Ovary (tissue), 3 donors: ENCODE measurements at regions not wholly inside any gene's neighbourhood (a gene's known extent, or its start where the extent isn't known, plus 50 kb on each side); places are given as distances from the start of the nearest gene placed in this dataset.

Experiments
- CTCF ChIP-seq, 3 donors: fragments of 450-650 bp in 2 of 3; fragments of 200-600 bp in 1 of 3; IDR thresholded peaks; one replicate each; pipeline versions ENCODE4 v1.5.1 to v1.8.0; 2016 to 2022; ENCODE audit warnings: antibody characterized with exemption in 3 of 3, mild to moderate bottlenecking in 1 of 3
- EP300 ChIP-seq: sonication (generic); formaldehyde crosslinking; IDR thresholded peaks from one replicate; pipeline ENCODE4 v1.6.1; 2017; ENCODE audit warnings: antibody characterized with exemption
- POLR2A ChIP-seq: fragments of 450-650 bp; IDR thresholded peaks from one replicate; pipeline ENCODE4 v1.6.1; 2017; ENCODE audit warnings: antibody characterized with exemption, mild to moderate bottlenecking, moderate library complexity
- donor health status: DM: no; HTN: no; CAD: no.

DNA sequence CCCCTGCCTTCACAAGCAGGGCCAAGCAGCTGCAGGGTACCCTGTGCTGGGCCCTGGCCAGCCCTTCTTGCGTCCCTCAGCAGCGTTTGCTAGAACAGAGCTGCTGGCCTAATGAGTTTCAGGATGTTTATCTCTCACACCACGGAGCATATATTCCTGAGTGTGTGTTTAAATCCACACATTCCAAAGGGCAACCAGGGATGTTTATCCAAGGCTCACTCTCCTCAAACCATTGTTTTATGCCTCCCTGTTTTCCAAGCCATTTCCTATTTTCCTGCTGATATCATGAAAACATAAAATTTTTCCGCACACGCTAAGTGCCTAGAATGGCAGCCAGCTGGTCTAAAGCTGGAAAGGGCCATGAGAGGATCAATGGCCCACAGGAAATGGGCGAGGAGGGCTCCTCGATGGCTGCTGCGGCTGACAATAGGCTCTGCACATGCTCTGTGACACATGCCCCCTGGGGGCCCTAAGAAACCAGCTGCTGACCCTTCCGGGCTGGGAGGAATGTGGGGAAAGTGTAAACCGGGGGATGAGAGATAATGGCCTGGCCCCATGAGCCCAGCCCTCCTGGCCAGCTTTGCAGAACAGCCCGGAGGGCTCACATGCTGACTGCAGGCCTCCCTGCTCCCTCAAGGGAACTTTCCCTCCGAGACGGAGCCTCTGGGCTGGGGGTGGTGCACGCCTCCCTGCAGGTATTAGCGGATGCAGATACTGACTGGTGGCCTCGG is 194.0 kb downstream of the NDUFA10 start:
- TF ChIP-seq POLR2A = no peak
- TF ChIP-seq CTCF (IDR thresholded peaks at IDR 0.05) = no peak
- TF ChIP-seq EP300 = no peak
